AG10803 (cell line): ENCODE measurements at regions not wholly inside any gene's neighbourhood (a gene's known extent, or its start where the extent isn't known, plus 50 kb on each side); places are given as distances from the start of the nearest gene placed in this dataset.
"Not testable (repeated sequence)": the region's sequence is repeated elsewhere in the genome, so short reads cannot be mapped to it uniquely, and the experiment has no call there.

Experiments
- DNase-seq: peaks from one replicate; pipeline ENCODE4 v3.0.0; 2010; ENCODE audit warnings: low read depth
- H3K4me3 ChIP-seq: 2 replicates; pipeline ENCODE4 v1.5.1; 2011; ENCODE audit warnings: mild to moderate bottlenecking, low read length, control low read depth
- CTCF ChIP-seq: conservative IDR thresholded peaks from 2 replicates; pipeline ENCODE4 v1.5.1; 2011; ENCODE audit warnings: mild to moderate bottlenecking, low read length, control low read depth, inconsistent platforms

DNA sequence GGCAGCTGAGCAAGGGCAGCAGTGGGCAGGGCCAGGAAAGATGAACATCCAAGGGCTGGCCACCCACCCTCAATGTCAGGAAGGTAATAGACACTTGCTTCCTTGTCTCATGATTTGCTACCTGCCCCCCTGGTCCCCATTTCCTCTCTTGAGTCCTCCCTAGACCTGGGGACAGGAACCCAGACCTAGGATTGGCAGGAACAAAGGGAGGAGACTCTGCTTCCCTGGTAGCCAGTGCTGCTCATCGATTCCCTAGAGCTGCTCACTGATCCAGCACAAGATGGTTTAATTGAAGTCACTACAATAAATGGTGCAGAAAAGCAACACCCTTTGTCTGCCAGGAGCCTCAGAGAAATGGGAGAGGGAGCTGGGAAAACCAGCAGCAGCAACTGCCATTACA, 67.8 kb upstream of the CHST1 start:
- TF ChIP-seq CTCF, result no peak
- no peak for DNase-seq
- no peak overlapping the region for H3K4me3 ChIP-seq

DNA sequence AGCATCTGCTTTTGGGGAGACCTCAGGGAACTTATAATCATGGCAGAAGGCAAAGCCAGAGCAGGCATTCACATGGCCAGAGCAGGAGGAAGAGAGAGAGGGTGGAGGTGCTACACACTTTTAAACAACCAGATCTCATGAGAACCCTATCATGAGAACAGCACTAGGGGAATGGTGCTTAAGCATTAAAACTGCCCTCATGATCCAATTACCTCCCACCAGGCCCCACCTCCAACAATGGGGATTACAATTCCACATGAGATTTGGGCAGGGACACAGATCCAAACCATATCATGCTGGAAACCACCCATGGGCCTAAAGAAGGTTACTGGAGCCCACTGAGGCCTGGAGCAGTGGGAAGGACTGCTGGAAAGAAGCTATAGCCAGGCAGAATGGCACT, 66.9 kb upstream of the CHST1 start:
- DNase-seq, result no peak
- H3K4me3 ChIP-seq, result no peak overlapping the region
- no peak for TF ChIP-seq CTCF

GRCh38 chr11:45731171-45731570, 65.7 kb upstream of the CHST1 start:
- DNase-seq, H3K4me3 ChIP-seq: not testable (repeated sequence)

DNA sequence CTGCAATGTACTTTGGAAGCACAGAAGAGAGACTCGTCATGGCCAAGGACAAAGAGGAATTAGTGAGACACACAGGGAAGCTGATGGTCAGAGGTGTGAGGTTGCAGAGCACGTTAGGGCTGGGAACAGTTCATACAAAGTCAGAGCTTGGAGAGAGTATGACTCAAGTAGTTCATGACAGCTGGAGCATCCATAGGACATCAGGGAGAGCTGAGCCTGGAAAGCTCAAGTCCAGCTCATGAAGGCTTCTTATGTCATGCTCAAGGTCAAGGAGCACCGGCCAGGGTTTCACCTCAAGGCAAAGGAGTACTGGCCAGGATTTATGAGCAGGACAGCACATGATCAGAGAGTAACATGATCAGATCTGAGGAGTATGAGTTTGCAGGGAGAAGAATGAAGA, 64.6 kb upstream of the CHST1 start:
- no peak overlapping the region for H3K4me3 ChIP-seq
- no peak for DNase-seq
- no peak for TF ChIP-seq CTCF

DNA sequence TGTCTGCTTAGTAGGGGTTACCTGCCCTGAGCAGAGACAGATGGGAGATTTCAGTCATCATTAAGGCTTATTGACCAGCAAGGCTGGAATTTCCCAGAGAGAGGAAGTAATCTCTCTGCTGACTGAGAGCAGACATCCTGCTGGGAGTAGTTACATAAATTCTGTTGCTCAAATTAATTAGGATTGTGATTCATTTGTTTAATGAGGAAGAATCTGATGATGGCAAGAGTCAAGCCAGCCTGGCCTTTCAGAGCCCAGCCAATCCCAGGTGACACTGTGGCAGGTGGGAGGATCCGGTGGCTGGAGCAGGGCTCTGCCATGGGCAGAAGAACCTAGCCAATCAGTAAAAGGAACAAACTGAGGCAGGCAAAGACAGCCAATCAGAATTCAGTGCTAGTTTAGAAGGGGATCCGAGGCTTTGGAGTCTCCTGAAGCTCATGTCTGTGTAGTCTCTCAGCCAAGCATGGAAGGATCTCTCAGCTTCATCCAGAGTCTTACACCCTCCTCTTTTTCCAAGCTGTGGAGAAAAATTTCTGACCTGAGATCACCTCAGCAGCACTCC, 61.2 kb upstream of the CHST1 start:
- H3K4me3 ChIP-seq, result no peak overlapping the region
- TF ChIP-seq CTCF, result no peak

DNA sequence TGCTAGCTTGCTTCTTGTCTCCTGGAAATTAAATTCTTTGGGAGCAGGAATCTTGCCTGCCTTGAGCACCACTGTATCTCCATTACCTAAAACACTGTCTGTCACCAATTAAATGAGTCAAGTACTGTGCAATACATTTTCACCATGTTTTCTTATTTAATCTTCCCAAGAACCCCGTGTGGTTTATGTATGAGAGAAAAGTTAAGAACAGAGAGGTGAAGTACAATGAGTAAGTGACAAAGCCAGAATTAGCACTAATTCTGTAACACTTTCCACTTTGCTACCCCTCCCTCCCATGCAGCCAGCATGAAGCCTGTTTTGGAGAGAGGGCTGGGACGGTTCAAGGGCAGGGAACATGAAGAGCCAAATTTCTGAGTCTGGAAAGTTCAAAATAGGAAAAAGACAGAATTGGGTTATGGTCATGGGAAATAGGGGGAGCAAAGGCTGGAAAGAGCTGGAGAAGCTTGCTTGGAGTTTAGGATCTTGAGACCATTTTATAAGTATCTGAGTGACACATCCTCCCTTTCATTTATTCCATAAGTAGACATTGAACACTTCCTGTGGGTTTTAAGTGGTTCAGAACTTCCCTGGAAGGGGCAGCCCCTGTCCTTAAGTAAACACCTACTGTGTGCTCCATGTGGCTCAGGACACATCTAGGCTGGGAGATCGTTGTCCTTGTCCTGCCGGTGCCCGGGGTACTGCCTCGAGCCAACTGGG, 60.5 kb upstream of the CHST1 start:
- H3K4me3 ChIP-seq, result no peak overlapping the region
- TF ChIP-seq CTCF, result no peak
- no peak for DNase-seq

More for the DNA sequence above, 61.2 kb upstream of the CHST1 start:
- no peak for DNase-seq

- no peak for TF ChIP-seq CTCF
- DNase-seq, result no peak
- no peak overlapping the region for H3K4me3 ChIP-seq
These were observed 59.7 kb upstream of the CHST1 start for GRCh38 chr11:45725121-45725520.
